CD4-positive, CD25-positive, alpha-beta regulatory T cell (primary cell): ENCODE measurements at regions not wholly inside any gene's neighbourhood (a gene's known extent, or its start where the extent isn't known, plus 50 kb on each side); places are given as distances from the start of the nearest gene placed in this dataset.

ENCODE experiments used
- ATAC-seq, 2 donors: fragments of 150-1000 bp; cut with Tn5 transposase; one replicate each; pipeline ENCODE4 v1.10.0; 2021; ENCODE audit warnings: low read depth in 2 of 2, moderate number of reproducible peaks in 2 of 2, moderate library complexity in 1 of 2
- DNase-seq, 3 donors: peaks; one replicate each; pipeline versions ENCODE4 v3.0.0 to v3.0.0-alpha.2; 2012 to 2022; ENCODE audit warnings: mixed read lengths in 1 of 3
- H3K27ac ChIP-seq: one replicate; pipeline ENCODE4 v1.7.0; 2013; ENCODE audit warnings: mild to moderate bottlenecking, low read length; ENCODE audit not compliant: insufficient read depth, poor library complexity, severe bottlenecking
- H3K27me3 ChIP-seq: one replicate; pipeline ENCODE4 v1.7.0; 2013; ENCODE audit warnings: low read length; ENCODE audit not compliant: control insufficient read depth, insufficient read depth
- H3K36me3 ChIP-seq: one replicate; pipeline ENCODE4 v1.7.0; 2013; ENCODE audit warnings: mild to moderate bottlenecking, low read length, moderate library complexity; ENCODE audit not compliant: control insufficient read depth, insufficient read depth
- H3K4me1 ChIP-seq: 2 replicates; pipeline ENCODE4 v1.7.0; 2013; ENCODE audit warnings: mild to moderate bottlenecking, low read length; ENCODE audit not compliant: insufficient read depth, control insufficient read depth, poor library complexity, severe bottlenecking
- H3K4me3 ChIP-seq: one replicate; pipeline ENCODE4 v1.7.0; 2013; ENCODE audit warnings: low read depth, mild to moderate bottlenecking, low read length, moderate library complexity
- H3K9me3 ChIP-seq, 2 experiments: 1 replicate in 1 of 2; 2 replicates in 1 of 2; pipeline ENCODE4 v1.7.0; 2013; ENCODE audit warnings: low read length in 2 of 2, mild to moderate bottlenecking in 1 of 2, moderate library complexity in 1 of 2; ENCODE audit not compliant: control insufficient read depth in 2 of 2
- H3K27ac Mint-ChIP-seq, 3 donors: one replicate each; pipeline ENCODE4 v1.8.0; 2020 to 2022; ENCODE audit warnings: mild to moderate bottlenecking in 3 of 3, mixed read lengths in 3 of 3, moderate library complexity in 2 of 3
- H3K27me3 Mint-ChIP-seq: one replicate; pipeline ENCODE4 v1.8.0; 2022; ENCODE audit warnings: mild to moderate bottlenecking, mixed read lengths
- H3K36me3 Mint-ChIP-seq: one replicate; pipeline ENCODE4 v1.8.0; 2020; ENCODE audit warnings: mixed read lengths
- H3K4me1 Mint-ChIP-seq, 4 donors: one replicate each; pipeline ENCODE4 v1.8.0; 2020 to 2022; ENCODE audit warnings: mixed read lengths in 4 of 4, mild to moderate bottlenecking in 1 of 4
- H3K4me3 Mint-ChIP-seq, 4 donors: one replicate each; pipeline ENCODE4 v1.8.0; 2020 to 2022; ENCODE audit warnings: mild to moderate bottlenecking in 4 of 4, mixed read lengths in 4 of 4, moderate library complexity in 3 of 4
- H3K9me3 Mint-ChIP-seq, 7 donors: one replicate each; pipeline ENCODE4 v1.8.0; 2020 to 2022; ENCODE audit warnings: mixed read lengths in 7 of 7, mild to moderate bottlenecking in 3 of 7, moderate library complexity in 2 of 7

GRCh38 chr1:55580845-55581332, 365.7 kb upstream of the USP24 start:
- Mint-ChIP-seq H3K27ac (no peak overlapping the region), H3K9me3 (peaks cover 0 to 2% (median 0%) of the 10 kb centered on the region in 7 donors), H3K4me1 (no peaks in the 10 kb centered on the region), H3K27me3 (peaks cover 4% of the 10 kb centered on the region), H3K36me3 (no peaks in the 10 kb centered on the region), H3K4me3 (no peak overlapping the region)
- Histone ChIP-seq H3K4me3 (no peak overlapping the region), H3K4me1 (no peaks in the 10 kb centered on the region), H3K27ac (no peak overlapping the region), H3K36me3 (no peaks in the 10 kb centered on the region), H3K9me3 (no peaks in the 10 kb centered on the region), H3K27me3 (no peaks in the 10 kb centered on the region)
- no peak for DNase-seq
- ATAC-seq: no peak

GRCh38 chr1:55579332-55580001, 364.3 kb upstream of the USP24 start:
- Histone ChIP-seq H3K4me3 (no peak overlapping the region), H3K9me3 (no peaks in the 10 kb centered on the region), H3K4me1 (no peaks in the 10 kb centered on the region), H3K27me3 (no peaks in the 10 kb centered on the region), H3K27ac (no peak overlapping the region), H3K36me3 (no peaks in the 10 kb centered on the region)
- Mint-ChIP-seq H3K27ac (no peak overlapping the region), H3K36me3 (no peaks in the 10 kb centered on the region), H3K27me3 (peaks cover 4% of the 10 kb centered on the region), H3K9me3 (peaks cover 0 to 2% (median 0%) of the 10 kb centered on the region in 7 donors), H3K4me3 (no peak overlapping the region), H3K4me1 (no peaks in the 10 kb centered on the region)
- no peak for DNase-seq
- ATAC-seq: no peak

GRCh38 chr1:55578646-55579045, 363.5 kb upstream of the USP24 start:
- ATAC-seq: no peak
- Histone ChIP-seq H3K4me3 (no peak overlapping the region), H3K36me3 (no peaks in the 10 kb centered on the region), H3K4me1 (no peaks in the 10 kb centered on the region), H3K9me3 (no peaks in the 10 kb centered on the region), H3K27ac (no peak overlapping the region), H3K27me3 (no peaks in the 10 kb centered on the region)
- peaks cover 0 to 2% (median 0%) of the 10 kb centered on the region in 7 donors for H3K9me3 Mint-ChIP-seq
- no peak overlapping the region for H3K27ac Mint-ChIP-seq
- H3K4me3 Mint-ChIP-seq: no peak overlapping the region
- DNase-seq: no peak
- H3K27me3 Mint-ChIP-seq: peaks cover 4% of the 10 kb centered on the region
- H3K36me3 Mint-ChIP-seq: no peaks in the 10 kb centered on the region
- no peaks in the 10 kb centered on the region for H3K4me1 Mint-ChIP-seq

- Histone ChIP-seq H3K4me1 (no peaks in the 10 kb centered on the region), H3K4me3 (no peak overlapping the region), H3K36me3 (no peaks in the 10 kb centered on the region), H3K27me3 (no peaks in the 10 kb centered on the region), H3K9me3 (no peaks in the 10 kb centered on the region), H3K27ac (no peak overlapping the region)
- DNase-seq: no peak
- ATAC-seq: no peak
- Mint-ChIP-seq H3K36me3 (no peaks in the 10 kb centered on the region), H3K4me3 (no peak overlapping the region), H3K4me1 (no peaks in the 10 kb centered on the region), H3K27me3 (peaks cover under 1% of the 10 kb centered on the region), H3K9me3 (peaks cover 0 to 1% (median 0%) of the 10 kb centered on the region in 7 donors), H3K27ac (no peak overlapping the region)
Observed at GRCh38 chr1:55575571-55576279, 360.6 kb upstream of the USP24 start.

GRCh38 chr1:55574691-55575225, 359.6 kb upstream of the USP24 start:
- Mint-ChIP-seq H3K4me3 (no peak overlapping the region), H3K27me3 (peaks cover 4% of the 10 kb centered on the region)
- DNase-seq: no peak

GRCh38 chr1:55572878-55573734, 357.9 kb upstream of the USP24 start:
- H3K9me3 Mint-ChIP-seq: peaks cover 0 to 3% (median 0%) of the 10 kb centered on the region in 7 donors
- Histone ChIP-seq H3K4me3 (no peak overlapping the region), H3K27ac (no peak overlapping the region), H3K36me3 (no peaks in the 10 kb centered on the region), H3K4me1 (no peaks in the 10 kb centered on the region), H3K27me3 (no peaks in the 10 kb centered on the region), H3K9me3 (no peaks in the 10 kb centered on the region)
- H3K4me1 Mint-ChIP-seq: no peaks in the 10 kb centered on the region
- H3K36me3 Mint-ChIP-seq: no peaks in the 10 kb centered on the region
- peak overlapping the region in 1 of 3 donors; percentile 1 for H3K27ac Mint-ChIP-seq
- no peak overlapping the region for H3K4me3 Mint-ChIP-seq
- H3K27me3 Mint-ChIP-seq: peaks cover 4% of the 10 kb centered on the region
- DNase-seq (no peak), ATAC-seq (no peak)

More at GRCh38 chr1:55574691-55575225, 359.6 kb upstream of the USP24 start:
- no peak for ATAC-seq
- peaks cover 0 to 1% (median 0%) of the 10 kb centered on the region in 7 donors for H3K9me3 Mint-ChIP-seq
- H3K4me3 ChIP-seq: no peak overlapping the region
- no peaks in the 10 kb centered on the region for H3K4me1 Mint-ChIP-seq
- H3K27ac Mint-ChIP-seq: no peak overlapping the region
- H3K27me3 ChIP-seq: no peaks in the 10 kb centered on the region
- no peaks in the 10 kb centered on the region for H3K36me3 ChIP-seq
- no peaks in the 10 kb centered on the region for H3K9me3 ChIP-seq
- no peaks in the 10 kb centered on the region for H3K36me3 Mint-ChIP-seq
- no peaks in the 10 kb centered on the region for H3K4me1 ChIP-seq
- no peak overlapping the region for H3K27ac ChIP-seq

GRCh38 chr1:55571767-55572166, 356.6 kb upstream of the USP24 start:
- no peak overlapping the region for H3K4me3 ChIP-seq
- H3K27me3 ChIP-seq: no peaks in the 10 kb centered on the region
- H3K27ac ChIP-seq: no peak overlapping the region
- H3K9me3 ChIP-seq: no peaks in the 10 kb centered on the region
- no peaks in the 10 kb centered on the region for H3K36me3 Mint-ChIP-seq
- H3K27me3 Mint-ChIP-seq: peaks cover 4% of the 10 kb centered on the region
- peaks cover 0 to 4% (median 0%) of the 10 kb centered on the region in 7 donors for H3K9me3 Mint-ChIP-seq
- ATAC-seq (no peak), DNase-seq (no peak)
- H3K4me3 Mint-ChIP-seq: no peak overlapping the region
- H3K4me1 Mint-ChIP-seq: no peaks in the 10 kb centered on the region
- H3K27ac Mint-ChIP-seq: no peak overlapping the region
- no peaks in the 10 kb centered on the region for H3K4me1 ChIP-seq
- no peaks in the 10 kb centered on the region for H3K36me3 ChIP-seq
